Right atrium auricular region (tissue), 2 donors: ENCODE measurements at regions not wholly inside any gene's neighbourhood (a gene's known extent, or its start where the extent isn't known, plus 50 kb on each side); places are given as distances from the start of the nearest gene placed in this dataset.

Source experiments
- DNase-seq: peaks from one replicate; pipeline ENCODE4 v3.0.0-alpha.2; 2019; ENCODE audit warnings: low spot score
- H3K27ac ChIP-seq, 2 donors: fragments of 200-600 bp; sonication (generic); 1 replicate in 1 of 2; 2 replicates in 1 of 2; pipeline ENCODE4 v1.5.1; 2016 to 2019
- H3K27me3 ChIP-seq, 2 donors: fragments of 200-600 bp; sonication (generic); one replicate each; pipeline versions ENCODE4 v1.5.1 to v1.6.0; 2017 to 2019
- H3K36me3 ChIP-seq: fragments of 200-600 bp; sonication (generic); one replicate; pipeline ENCODE4 v1.5.1; 2016
- H3K4me1 ChIP-seq, 2 donors: fragments of 200-600 bp; sonication (generic); one replicate each; pipeline versions ENCODE4 v1.5.1 to v1.6.0; 2017 to 2019
- H3K4me3 ChIP-seq, 2 donors: fragments of 200-600 bp; sonication (generic); 1 replicate in 1 of 2; 2 replicates in 1 of 2; pipeline ENCODE4 v1.5.1; 2017 to 2019; ENCODE audit warnings: mild to moderate bottlenecking in 1 of 2, moderate library complexity in 1 of 2
- H3K9me3 ChIP-seq, 2 donors: fragments of 200-600 bp; sonication (generic); one replicate each; pipeline ENCODE4 v1.5.1; 2019
- CTCF ChIP-seq, 2 donors: fragments of 200-600 bp; sonication (generic); IDR thresholded peaks; one replicate each; pipeline ENCODE4 v1.5.1; 2019; ENCODE audit warnings: antibody characterized with exemption in 2 of 2

- no peak for TF ChIP-seq CTCF (IDR thresholded peaks at IDR 0.05)
- no peak overlapping the region for H3K4me3 ChIP-seq
- no peaks in the 10 kb centered on the region for H3K4me1 ChIP-seq
- H3K36me3 ChIP-seq: no peaks in the 10 kb centered on the region
- no peaks in the 10 kb centered on the region for H3K9me3 ChIP-seq
- DNase-seq: no peak
- no peak overlapping the region for H3K27ac ChIP-seq
- H3K27me3 ChIP-seq: no peaks in the 10 kb centered on the region
Observed at GRCh38 chr21:37967036-37967435, 50.8 kb upstream of the KCNJ6 start.

- Histone ChIP-seq H3K4me3 (no peak overlapping the region), H3K9me3 (no peaks in the 10 kb centered on the region), H3K4me1 (no peaks in the 10 kb centered on the region), H3K27ac (no peak overlapping the region), H3K27me3 (no peaks in the 10 kb centered on the region), H3K36me3 (no peaks in the 10 kb centered on the region)
- no peak for DNase-seq
- no peak for TF ChIP-seq CTCF (IDR thresholded peaks at IDR 0.05)
Observed at GRCh38 chr21:37968744-37969143, 52.5 kb upstream of the KCNJ6 start.

GRCh38 chr21:37970548-37970947 is 54.3 kb upstream of the KCNJ6 start:
- Histone ChIP-seq H3K27ac (no peak overlapping the region), H3K4me3 (no peak overlapping the region), H3K4me1 (no peaks in the 10 kb centered on the region), H3K36me3 (no peaks in the 10 kb centered on the region), H3K9me3 (no peaks in the 10 kb centered on the region), H3K27me3 (no peaks in the 10 kb centered on the region)
- no peak for TF ChIP-seq CTCF (IDR thresholded peaks at IDR 0.05)
- DNase-seq: no peak

GRCh38 chr21:37971390-37971950 is 55.2 kb upstream of the KCNJ6 start:
- DNase-seq: no peak
- TF ChIP-seq CTCF (IDR thresholded peaks at IDR 0.05): no peak
- Histone ChIP-seq H3K27ac (no peak overlapping the region), H3K36me3 (no peaks in the 10 kb centered on the region), H3K4me1 (no peaks in the 10 kb centered on the region), H3K4me3 (no peak overlapping the region), H3K27me3 (no peaks in the 10 kb centered on the region), H3K9me3 (no peaks in the 10 kb centered on the region)

GRCh38 chr21:37974081-37974480 is 57.8 kb upstream of the KCNJ6 start:
- Histone ChIP-seq H3K36me3 (no peaks in the 10 kb centered on the region), H3K27me3 (no peaks in the 10 kb centered on the region), H3K4me3 (no peak overlapping the region), H3K4me1 (no peaks in the 10 kb centered on the region), H3K9me3 (no peaks in the 10 kb centered on the region), H3K27ac (no peak overlapping the region)
- DNase-seq: no peak
- no peak for TF ChIP-seq CTCF (IDR thresholded peaks at IDR 0.05)
